Liver (tissue), 8 donors: ENCODE measurements at regions not wholly inside any gene's neighbourhood (a gene's known extent, or its start where the extent isn't known, plus 50 kb on each side); places are given as distances from the start of the nearest gene placed in this dataset.

Experiments
- DNase-seq: peaks from one replicate; pipeline ENCODE4 v3.0.0-alpha.2; 2017; ENCODE audit warnings: low spot score
- H3K27ac ChIP-seq, 2 donors: one replicate each; pipeline ENCODE4 v1.7.0; 2013; ENCODE audit warnings: inconsistent platforms in 2 of 2, low read length in 2 of 2, control low read depth in 1 of 2, low read depth in 1 of 2, mild to moderate bottlenecking in 1 of 2
- H3K27me3 ChIP-seq, 4 donors: one replicate each; pipeline versions ENCODE4 v1.6.1 to v1.7.0; 2013; ENCODE audit warnings: low read length in 3 of 4, inconsistent platforms in 1 of 4, mild to moderate bottlenecking in 1 of 4, moderate library complexity in 1 of 4; ENCODE audit not compliant: control insufficient read depth in 4 of 4, insufficient read depth in 4 of 4
- H3K36me3 ChIP-seq, 4 donors: one replicate each; pipeline versions ENCODE4 v1.6.1 to v1.7.0; 2013; ENCODE audit warnings: low read length in 3 of 4, mild to moderate bottlenecking in 3 of 4, low read depth in 1 of 4, moderate library complexity in 1 of 4; ENCODE audit not compliant: control insufficient read depth in 4 of 4, insufficient read depth in 3 of 4
- H3K4me1 ChIP-seq, 4 donors: one replicate each; pipeline versions ENCODE4 v1.6.1 to v1.7.0; 2013; ENCODE audit warnings: low read length in 3 of 4, mild to moderate bottlenecking in 3 of 4, moderate library complexity in 1 of 4; ENCODE audit not compliant: control insufficient read depth in 4 of 4, insufficient read depth in 4 of 4
- H3K4me3 ChIP-seq, 3 donors: one replicate each; pipeline versions ENCODE4 v1.6.1 to v1.7.0; 2013; ENCODE audit warnings: low read length in 3 of 3, control low read depth in 1 of 3, low read depth in 1 of 3, mild to moderate bottlenecking in 1 of 3
- H3K9ac ChIP-seq, 2 donors: one replicate each; pipeline ENCODE4 v1.7.0; 2013; ENCODE audit warnings: low read length in 2 of 2, mild to moderate bottlenecking in 2 of 2, moderate library complexity in 2 of 2, control low read depth in 1 of 2, low read depth in 1 of 2
- H3K9me3 ChIP-seq, 4 donors: one replicate each; pipeline versions ENCODE4 v1.6.1 to v1.7.0; 2013; ENCODE audit warnings: low read length in 3 of 4; ENCODE audit not compliant: control insufficient read depth in 4 of 4
- ATF3 ChIP-seq: IDR thresholded peaks from 2 replicates; pipeline ENCODE4 v1.6.1; 2016; ENCODE audit warnings: antibody characterized with exemption
- CTCF ChIP-seq: fragments of 150-350 bp; IDR thresholded peaks from 2 replicates; pipeline ENCODE4 v1.5.1; 2017; ENCODE audit warnings: improper control_type of control experiment, low read depth, low read length; ENCODE audit not compliant: missing input control
- EGR1 ChIP-seq, 2 donors: IDR thresholded peaks; 2 replicates each; pipeline ENCODE4 v1.6.1; 2016 to 2018; ENCODE audit warnings: antibody characterized with exemption in 2 of 2, low read depth in 2 of 2
- FOXA1 ChIP-seq: IDR thresholded peaks from 2 replicates; pipeline ENCODE4 v1.6.1; 2016; ENCODE audit warnings: antibody characterized with exemption
- FOXA2 ChIP-seq: IDR thresholded peaks from 2 replicates; pipeline ENCODE4 v1.6.1; 2016; ENCODE audit warnings: antibody characterized with exemption
- GABPA ChIP-seq, 2 donors: IDR thresholded peaks in 1 of 2; conservative IDR thresholded peaks in 1 of 2; 2 replicates each; pipeline ENCODE4 v1.6.1; 2016; ENCODE audit warnings: antibody characterized with exemption in 2 of 2, mild to moderate bottlenecking in 1 of 2, moderate library complexity in 1 of 2
- HNF4A ChIP-seq, 2 donors: conservative IDR thresholded peaks; 2 replicates each; pipeline ENCODE4 v1.6.1; 2016; ENCODE audit warnings: antibody characterized with exemption in 2 of 2, mild to moderate bottlenecking in 2 of 2
- HNF4G ChIP-seq: IDR thresholded peaks from 2 replicates; pipeline ENCODE4 v1.6.1; 2016; ENCODE audit warnings: antibody characterized with exemption
- JUND ChIP-seq, 2 donors: IDR thresholded peaks; 2 replicates each; pipeline ENCODE4 v1.6.1; 2016; ENCODE audit warnings: antibody characterized with exemption in 2 of 2
- MAX ChIP-seq: IDR thresholded peaks from 2 replicates; pipeline ENCODE4 v1.6.1; 2016; ENCODE audit warnings: antibody characterized with exemption
- NR2F2 ChIP-seq: IDR thresholded peaks from 2 replicates; pipeline ENCODE4 v1.6.1; 2016; ENCODE audit warnings: antibody characterized with exemption
- RAD21 ChIP-seq, 2 donors: IDR thresholded peaks; 2 replicates each; pipeline ENCODE4 v1.6.1; 2016; ENCODE audit warnings: antibody characterized with exemption in 2 of 2, mild to moderate bottlenecking in 2 of 2
- REST ChIP-seq: IDR thresholded peaks from 2 replicates; pipeline ENCODE4 v1.6.1; 2016; ENCODE audit warnings: antibody characterized with exemption, mild to moderate bottlenecking
- RXRA ChIP-seq, 2 donors: IDR thresholded peaks; 2 replicates each; pipeline ENCODE4 v1.6.1; 2017 to 2018; ENCODE audit warnings: antibody characterized with exemption in 2 of 2, mild to moderate bottlenecking in 1 of 2
- SP1 ChIP-seq: IDR thresholded peaks from 2 replicates; pipeline ENCODE4 v1.6.1; 2018; ENCODE audit warnings: antibody characterized with exemption, mild to moderate bottlenecking
- TAF1 ChIP-seq: conservative IDR thresholded peaks from 2 replicates; pipeline ENCODE4 v1.6.1; 2016; ENCODE audit warnings: antibody characterized with exemption, mild to moderate bottlenecking
- YY1 ChIP-seq: IDR thresholded peaks from 2 replicates; pipeline ENCODE4 v1.6.1; 2016; ENCODE audit warnings: antibody characterized with exemption, mild to moderate bottlenecking
- ZBTB33 ChIP-seq: IDR thresholded peaks from 2 replicates; pipeline ENCODE4 v1.6.1; 2016; ENCODE audit warnings: antibody characterized with exemption
- WGBS: extraction: QIAGEN DNeasy Blood & Tissue Kit; methylation state at CpG from one replicate; pipeline ENCODE4 v1.1.7; 2013; 5-methylcytosine and 5-hydroxymethylcytosine counted together
- donor health status: healthy.
- donor health status: healthy.
- donor health status: healthy.
- donor health status: healthy.
- donor health status: healthy.

- H3K27ac ChIP-seq: no peak overlapping the region
- no peaks in the 10 kb centered on the region for H3K9me3 ChIP-seq
- no peaks in the 10 kb centered on the region for H3K27me3 ChIP-seq
- peaks cover 15 to 40% (median 31%) of the 10 kb centered on the region in 4 donors for H3K4me1 ChIP-seq
- H3K36me3 ChIP-seq: no peaks in the 10 kb centered on the region
- 96% methylated on average over 17 of the region's 17 CpGs for WGBS
- no peak overlapping the region for H3K9ac ChIP-seq
- TF ChIP-seq CTCF: no peak
- TF ChIP-seq FOXA1: no peak
- TF ChIP-seq NR2F2: no peak
- TF ChIP-seq FOXA2: no peak
- no peak for TF ChIP-seq SP1
- no peak for TF ChIP-seq ZBTB33
- no peak for TF ChIP-seq JUND (IDR thresholded peaks at IDR 0.05)
- no peak for TF ChIP-seq HNF4A (conservative IDR thresholded peaks at IDR 0.05)
- TF ChIP-seq HNF4G: no peak
- TF ChIP-seq RAD21 (IDR thresholded peaks at IDR 0.05): no peak
- no peak for TF ChIP-seq RXRA (IDR thresholded peaks at IDR 0.05)
- no peak for TF ChIP-seq YY1
- TF ChIP-seq ATF3: no peak
- TF ChIP-seq MAX: no peak
- TF ChIP-seq EGR1 (IDR thresholded peaks at IDR 0.05; ENCODE audit: low read depth in 2 of 2): no peak
- TF ChIP-seq REST: no peak
- TF ChIP-seq GABPA (IDR thresholded peaks at IDR 0.05 in 1 of 2, conservative IDR thresholded peaks at IDR 0.05 in 1 of 2): no peak
- no peak for TF ChIP-seq TAF1
- no peak for DNase-seq
- no peak overlapping the region for H3K4me3 ChIP-seq
Measured at GRCh38 chr6:167759912-167760311, 66.8 kb upstream of the AFDN start.
